ENCODE measurements at regions not wholly inside any gene's neighbourhood (a gene's known extent, or its start where the extent isn't known, plus 50 kb on each side); places are given as distances from the start of the nearest gene placed in this dataset.
"Not testable (repeated sequence)": the region's sequence is repeated elsewhere in the genome, so short reads cannot be mapped to it uniquely, and the experiment has no call there.

DNA sequence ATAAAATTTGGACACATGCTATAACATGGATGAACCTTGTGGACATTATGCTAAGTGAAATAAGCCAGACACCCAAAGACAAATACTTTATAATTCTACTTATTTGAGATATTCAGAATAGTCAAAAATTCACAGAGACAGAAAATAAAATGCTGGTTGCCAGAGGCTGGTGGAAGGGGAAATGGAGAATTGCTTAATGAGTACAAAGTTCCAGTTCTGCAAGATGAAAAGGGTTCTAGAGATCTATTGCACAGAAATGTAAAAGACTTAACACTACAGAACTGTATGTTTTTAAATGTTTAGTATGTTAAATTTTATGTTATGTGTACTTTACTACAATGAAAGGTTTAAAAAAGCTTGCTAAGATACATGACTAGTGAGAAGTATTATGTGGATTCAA, 344.8 kb downstream of the CNTN3 start:
- no peak for DNase-seq

DNA sequence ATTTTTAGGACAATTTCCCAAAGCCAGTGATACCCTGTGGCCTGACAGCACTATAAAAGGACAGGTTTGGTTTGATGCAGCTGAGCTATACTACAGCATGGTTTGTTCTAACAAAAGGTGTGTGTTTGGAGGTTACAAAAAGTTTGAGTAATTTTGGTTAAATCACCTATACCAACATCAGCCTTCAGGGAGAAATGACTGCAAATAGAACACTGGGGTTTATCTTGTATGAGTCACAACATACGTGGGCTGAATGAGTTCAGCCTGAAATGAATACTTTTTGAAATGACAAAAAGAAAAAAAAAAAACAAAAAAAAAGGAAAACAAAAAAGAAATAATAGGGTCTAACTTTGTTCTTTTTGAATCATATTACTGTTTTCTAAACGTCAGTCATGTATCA, 345.7 kb downstream of the CNTN3 start:
- peak; percentile 49 for DNase-seq

DNA sequence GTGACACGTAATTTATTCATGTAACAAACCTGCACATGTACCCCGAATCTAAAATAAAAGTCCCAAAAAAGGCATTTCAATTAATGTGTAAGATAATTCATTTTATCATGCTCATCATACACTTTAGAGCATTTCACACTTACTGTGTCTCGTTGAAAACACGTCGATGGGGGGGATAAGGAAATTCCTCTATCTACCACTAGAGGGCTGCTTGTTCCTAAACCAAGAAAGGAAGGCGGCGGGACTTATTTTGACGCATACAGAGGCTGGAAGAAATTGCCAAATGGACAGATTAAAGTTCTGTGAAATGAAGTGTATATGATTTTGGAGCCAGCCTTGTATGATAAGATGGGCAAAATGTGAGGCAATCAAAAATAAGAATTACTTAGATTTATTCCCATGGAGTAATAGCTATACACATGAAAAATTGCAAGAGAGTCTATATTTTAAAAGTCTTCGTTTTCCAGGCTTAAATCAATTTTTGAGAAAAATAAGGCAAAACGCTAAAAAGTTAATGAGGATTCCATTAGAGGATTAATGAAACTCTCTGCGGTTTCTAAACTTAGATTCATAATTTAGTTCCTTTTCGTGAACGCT, 346.8 kb downstream of the CNTN3 start:
- DNase-seq, result peak; percentile 53

DNA sequence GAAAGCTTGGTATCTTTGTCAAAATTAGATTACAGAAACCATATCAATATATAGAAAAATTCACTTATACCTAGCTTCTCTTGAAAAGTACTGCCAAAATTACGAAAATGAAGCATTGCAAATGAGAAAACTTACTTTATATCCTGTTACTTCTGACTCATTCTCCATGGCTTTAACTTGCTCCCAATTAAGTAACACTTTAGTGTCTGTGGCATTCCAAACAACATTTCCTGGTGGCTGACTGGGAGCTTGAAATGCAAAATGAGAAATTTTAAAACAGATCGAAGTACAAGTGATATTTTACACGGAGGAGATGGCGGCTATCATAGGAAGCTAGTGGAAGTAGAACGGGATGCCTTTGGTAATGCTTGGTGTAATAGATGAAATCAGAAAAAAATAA, 347.3 kb downstream of the CNTN3 start:
- DNase-seq, result peak; percentile 53

DNA sequence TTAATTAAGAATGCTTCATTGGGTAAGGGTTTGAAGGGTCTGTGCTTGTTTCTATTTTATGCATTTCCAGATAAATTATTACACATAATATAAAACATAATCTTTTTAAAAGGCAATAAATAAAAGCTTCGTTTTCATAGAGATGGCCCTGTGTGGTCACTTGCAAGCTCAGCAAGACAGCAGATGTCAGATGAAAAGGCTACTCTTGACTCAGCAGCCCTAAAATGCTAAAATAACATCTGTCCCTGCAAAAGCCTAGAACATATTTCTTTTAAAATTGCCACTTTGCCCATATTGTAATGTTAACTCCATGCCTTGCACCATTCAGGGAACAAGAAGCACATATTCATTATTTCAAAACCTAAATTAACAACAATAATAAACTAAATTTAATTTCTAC, 349.4 kb downstream of the CNTN3 start:
- DNase-seq, result no peak

DNA sequence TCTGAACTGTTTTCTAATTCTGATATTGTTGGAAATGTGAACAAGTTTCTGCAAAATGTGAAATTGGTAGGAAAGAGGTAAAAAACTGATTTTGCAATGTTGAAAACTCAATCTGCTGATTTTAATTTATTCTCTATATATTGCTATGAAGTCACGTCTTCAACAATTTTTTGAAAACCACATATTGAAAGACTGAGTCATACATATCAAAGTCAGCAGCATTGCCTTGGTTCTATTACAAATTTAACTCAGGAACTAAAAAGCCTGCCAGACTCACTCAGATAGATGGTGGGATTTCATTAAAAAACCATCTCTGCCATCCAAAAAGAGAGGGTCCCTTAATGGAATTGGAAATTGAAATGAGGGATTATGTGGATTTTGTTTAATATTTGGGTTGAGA, 351.4 kb downstream of the CNTN3 start:
- DNase-seq, result peak; percentile 63

DNA sequence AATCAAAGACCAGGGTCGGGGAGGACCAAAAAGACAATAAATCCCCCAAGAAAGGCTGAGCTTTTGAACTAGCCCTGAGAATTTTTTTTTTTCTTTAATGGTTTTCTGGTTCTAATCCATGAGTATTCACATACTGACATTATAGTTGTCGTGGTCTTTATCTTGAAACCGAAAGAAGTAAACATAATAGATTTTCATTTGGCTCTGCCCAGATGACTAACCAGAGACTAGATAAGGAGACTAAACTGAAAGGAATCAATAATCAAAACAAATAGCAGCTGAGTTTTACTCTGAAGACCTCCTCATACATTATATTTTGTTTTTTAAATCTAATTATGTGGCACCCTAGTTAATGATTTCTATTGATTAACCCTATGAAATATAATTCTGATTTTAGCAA, 381.4 kb downstream of the CNTN3 start:
- DNase-seq, result no peak

DNA sequence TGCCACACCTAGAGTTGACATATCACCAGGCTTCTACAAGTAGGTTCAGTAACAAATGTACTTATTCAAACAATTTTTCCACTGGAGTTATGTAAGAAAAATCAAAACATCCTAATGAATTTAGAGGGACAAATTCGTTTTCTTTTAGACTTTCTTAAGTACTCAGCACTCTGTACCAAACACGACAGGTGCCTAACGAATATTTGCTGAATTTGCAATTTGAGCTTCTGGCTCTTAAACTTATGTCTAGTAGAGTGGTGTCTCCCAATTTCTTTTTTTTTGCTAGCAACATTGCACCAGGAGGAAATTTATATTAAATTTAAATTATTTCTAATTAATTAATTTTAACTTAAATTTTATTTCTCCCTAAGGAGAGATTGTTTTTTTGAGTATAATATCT, 397.0 kb downstream of the CNTN3 start:
- DNase-seq, result no peak

DNA sequence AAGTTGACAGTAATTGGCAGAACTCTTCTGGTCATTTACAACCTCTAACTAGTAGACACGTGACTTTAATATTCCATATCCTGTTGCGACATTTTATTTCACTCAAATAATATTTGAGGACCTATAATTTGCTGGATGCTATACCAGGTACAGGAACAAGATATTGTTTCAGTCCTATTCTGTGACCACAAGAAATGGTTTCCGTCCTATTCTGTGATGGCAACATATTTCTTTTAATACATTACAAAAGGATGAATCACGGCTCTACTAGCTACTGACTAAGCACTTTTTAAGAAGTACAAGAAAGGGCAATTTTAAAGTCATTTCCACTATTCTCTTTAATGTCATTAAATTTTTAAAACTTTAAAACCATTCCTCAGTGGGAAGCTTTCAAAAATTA, 400.2 kb downstream of the CNTN3 start:
- DNase-seq, result peak; percentile 63

DNA sequence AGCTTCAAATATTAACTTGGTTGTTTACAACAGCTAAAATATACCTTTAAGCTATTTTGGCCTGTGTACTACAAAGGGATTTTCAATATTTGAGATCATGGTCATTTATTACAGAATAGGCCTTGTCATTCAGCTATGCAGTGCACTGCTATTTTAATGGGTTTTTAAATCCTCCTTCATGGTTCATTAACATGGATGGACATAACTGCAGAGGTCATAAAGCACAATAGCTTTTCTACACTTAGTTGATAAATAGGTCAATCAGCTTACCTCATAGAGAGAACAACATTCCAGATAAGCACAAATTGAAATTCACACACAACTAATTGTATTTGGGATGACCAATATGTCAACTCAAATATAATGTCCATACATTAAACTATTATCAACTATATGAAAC, 403.7 kb downstream of the CNTN3 start:
- DNase-seq, result no peak

DNA sequence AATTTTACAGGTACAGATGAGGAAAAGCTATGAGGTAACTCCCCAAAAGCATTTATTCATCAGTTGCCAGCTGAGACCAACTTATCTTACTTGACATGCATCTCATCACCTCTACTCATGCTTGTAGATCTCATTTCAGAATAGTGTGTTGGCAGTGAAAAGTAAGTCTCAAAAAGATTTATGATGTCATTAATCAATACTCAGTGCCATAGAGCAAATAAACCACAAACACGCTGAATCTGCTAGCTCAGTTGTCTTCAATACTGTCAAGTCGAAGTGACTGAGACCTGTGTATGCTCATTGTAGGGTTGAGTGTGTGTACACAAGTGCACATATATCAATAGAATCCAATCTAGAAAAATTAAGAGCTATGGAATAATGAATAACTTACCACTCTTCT, 413.5 kb downstream of the CNTN3 start:
- no peak for DNase-seq

DNA sequence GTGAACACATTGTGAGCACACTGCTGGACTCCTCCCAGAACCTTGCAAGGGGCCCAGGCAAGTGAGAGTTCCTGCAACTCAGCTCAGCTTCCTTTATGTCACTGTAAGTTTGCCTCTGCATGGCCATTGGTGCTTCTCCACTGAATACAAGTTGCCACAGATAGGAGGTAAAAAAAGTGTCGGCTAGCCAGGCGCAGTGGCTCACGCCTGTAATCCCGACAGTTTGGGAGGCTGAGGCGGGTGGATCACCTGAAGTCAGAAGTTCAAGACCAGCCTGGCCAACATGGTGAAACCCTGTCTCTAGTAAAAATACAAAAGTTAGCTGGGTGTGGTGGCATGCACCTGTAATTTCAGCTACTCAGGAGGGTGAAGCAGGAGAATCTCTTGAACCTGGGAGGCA, 435.8 kb downstream of the CNTN3 start:
- not testable (repeated sequence) for DNase-seq

DNA sequence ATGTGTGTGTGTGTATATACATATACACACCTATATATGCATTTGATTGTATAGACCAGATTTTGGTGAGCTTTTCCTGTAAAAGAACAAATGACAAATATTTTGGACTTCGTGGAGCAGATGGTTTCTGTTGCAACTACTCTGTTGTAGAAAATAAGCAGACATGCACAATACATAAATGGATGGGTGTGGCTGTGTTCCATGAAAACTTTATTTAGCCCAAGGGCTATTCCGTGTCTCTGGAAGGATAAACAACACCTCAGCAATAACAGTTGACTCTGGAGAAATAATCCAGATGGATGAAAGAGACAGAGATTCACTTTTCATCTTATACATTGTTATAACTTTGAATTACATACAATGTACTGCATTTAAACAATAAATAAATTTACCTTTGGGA, 441.4 kb downstream of the CNTN3 start:
- no peak for DNase-seq

DNA sequence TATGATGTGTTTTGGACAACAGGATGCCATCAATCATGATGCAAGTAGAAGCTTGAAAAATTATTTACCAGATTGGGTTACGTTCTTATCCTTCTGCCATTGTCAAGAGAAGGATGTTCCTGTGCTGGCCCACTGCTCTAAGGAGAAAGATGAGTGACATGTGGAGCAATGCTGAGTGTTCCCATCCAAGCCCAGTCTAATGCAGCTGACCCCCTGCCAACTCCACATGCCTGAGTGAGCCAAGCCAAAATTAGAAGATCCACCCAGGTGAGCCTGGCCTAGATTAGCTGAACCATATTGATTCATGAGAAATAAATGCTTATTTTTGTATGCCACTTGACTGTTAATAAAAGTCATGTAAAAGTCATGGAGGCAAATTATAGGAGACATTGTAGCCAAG, 446.5 kb downstream of the CNTN3 start:
- DNase-seq, result no peak

DNA sequence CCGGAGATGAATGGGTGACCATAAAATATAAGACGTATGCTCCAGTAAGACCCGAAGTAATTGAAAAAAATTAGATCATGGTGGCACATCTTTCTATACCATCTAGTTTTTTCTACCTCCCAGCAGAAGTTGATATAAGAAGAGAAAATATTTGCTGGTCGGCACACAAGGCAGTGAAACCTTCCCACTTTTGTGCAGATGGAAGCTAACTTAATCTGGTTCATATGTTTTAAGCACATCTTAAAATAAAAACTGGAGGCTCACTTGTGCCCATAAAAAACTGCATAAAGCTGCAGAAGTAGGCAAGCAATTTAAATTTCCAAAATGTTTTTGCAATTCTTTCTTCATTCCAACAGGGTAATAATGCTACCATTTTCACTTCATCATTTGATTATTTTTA, 449.2 kb downstream of the CNTN3 start:
- DNase-seq, result no peak

DNA sequence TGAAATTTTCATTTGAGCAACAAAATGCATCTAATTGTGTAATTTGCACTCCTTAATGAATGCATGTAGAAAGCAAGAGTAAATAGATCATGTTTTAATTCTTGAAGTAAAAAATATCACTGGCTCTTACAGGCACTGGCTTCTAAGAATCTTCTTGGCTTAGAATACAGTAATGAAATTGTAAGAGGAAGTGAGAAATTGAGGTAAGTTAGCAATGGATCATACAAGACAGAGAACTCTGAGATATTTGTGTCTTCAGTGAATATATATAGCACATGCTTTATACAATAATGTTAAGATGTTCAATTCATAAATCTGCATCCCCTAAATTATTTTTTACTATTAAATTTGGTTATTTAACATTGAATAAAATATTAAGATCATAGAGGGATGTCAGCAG, 465.0 kb downstream of the CNTN3 start:
- DNase-seq, result no peak

DNA sequence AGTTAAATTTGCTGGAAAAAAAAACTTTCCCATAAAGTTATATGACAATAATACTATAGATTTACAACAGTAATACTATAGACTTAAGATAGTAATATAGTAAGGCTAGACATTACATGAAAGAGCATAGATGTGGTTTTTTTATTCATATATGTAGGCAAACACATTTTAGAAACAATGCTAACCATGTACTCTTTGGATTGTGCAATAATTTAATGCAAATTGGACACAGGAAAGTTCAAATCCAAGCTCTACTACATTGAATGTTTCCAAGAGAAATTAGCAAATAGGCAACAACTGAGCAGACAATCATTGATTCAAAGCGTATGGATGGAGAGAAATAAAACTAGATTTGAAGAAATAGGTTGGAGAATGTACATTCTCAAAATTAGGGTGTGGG, 469.2 kb downstream of the CNTN3 start:
- no peak for DNase-seq

DNA sequence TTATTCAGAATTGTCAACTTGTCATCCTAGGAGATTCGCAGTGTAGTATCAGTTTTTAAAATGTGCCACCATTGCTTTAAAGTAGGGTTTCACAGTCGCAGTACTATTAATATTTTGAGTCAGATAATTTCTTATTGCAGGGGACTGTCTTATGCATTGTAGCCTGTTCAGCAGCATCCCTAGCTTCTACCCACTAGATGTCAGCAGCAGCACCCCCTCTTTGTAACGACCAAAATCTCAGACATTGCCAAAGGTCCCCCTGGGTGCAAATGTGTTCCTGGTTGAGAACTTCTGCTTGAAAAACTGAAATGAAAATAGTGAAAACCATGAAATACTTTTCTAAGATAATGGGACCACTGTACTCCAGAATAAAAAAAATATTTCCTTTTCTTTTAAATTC, 474.8 kb downstream of the CNTN3 start:
- peak; percentile 18 for DNase-seq

DNA sequence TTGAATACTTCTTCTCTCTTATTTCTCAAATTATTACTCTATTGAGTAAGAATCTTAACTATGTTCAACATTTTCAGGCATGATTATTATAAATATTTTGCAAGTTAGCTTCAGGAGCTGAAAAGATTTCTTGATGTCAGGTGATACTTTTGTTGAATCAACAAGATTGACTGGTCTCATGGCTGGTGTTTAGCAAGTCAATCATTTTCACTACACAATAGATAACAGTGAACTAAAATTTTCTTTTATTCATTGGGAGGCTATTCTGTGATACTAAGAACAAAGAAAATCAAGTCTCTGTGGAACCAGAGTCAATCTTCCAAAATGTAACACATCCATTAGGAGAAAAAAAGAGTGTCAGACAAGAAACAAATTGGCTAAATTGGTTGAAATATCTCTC, 476.7 kb downstream of the CNTN3 start:
- no peak for DNase-seq

DNA sequence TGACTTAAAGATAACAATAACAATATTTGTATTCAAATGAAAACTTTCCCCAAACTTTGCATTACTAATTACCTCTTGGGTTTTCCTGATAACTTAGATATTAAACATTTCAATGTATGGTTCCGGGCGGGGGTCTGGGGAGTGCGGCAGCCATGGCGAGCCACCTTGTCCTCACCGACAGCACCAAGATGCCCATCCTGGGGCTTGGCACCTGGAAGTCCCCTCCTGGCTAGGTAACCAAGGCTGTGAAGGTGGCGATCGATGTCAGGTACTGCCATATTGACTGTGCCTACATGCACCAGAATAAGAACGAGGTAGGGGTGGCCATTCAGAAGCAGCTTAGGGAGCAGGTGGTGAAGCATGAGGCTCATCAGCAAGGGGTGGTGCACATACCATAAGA, 478.7 kb downstream of the CNTN3 start:
- DNase-seq, result no peak

DNA sequence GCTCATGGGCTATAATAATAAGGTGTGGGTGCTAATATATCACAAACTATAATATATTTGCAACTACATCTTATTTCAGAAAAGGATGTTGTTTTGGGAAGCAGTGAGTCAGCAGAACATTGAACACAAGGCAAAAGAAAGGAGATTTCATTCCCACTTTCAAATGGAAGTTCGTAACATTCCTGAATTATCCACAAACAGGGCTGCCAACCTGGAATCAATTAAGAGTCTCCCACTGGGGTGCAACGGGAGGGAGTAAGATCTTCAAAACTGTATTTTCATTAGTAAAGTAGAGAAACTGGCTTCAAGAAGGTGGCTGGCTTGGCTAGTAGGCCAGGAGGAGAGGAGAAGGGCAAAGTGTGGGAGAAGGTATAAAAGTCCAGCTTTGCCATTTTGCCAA, 479.6 kb downstream of the CNTN3 start:
- peak; percentile 56 for DNase-seq

DNA sequence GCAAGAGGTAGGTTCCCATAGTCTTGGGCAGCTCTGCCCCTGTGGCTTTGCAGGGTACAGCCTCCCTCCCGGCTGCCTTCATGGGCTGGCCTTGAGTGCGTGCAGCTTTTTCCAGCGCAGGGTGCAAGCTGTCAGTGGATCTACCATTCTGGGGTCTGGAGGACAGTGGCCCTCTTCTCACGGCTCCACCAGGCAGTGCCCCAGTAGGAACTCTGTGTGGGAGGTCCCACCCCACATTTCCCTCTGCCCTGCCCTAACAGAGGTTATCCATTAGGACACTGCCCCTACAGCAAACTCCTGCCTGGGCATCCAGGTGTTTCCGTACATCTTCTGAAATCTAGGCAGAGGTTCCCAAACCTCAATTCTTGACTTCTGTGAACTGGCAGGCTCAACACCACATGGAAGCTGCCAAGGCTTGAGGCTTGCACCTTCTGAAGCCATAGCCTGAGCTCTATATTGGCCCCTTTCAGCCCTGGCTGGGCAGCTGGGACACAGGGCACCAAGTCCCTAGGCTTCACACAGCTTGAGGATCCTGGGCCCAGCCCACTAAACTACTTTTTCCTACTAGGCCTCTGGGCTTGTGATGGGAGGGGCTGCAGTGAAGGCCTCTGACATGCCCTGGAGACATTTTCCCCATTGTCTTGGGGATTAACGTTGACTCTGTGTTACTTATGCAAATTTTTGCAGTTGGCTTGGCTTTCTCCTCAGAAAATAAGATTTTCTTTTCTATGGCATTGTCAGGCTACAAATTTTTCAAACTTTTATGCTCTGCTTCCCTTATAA, 482.7 kb downstream of the CNTN3 start:
- DNase-seq, result not testable (repeated sequence)

DNA sequence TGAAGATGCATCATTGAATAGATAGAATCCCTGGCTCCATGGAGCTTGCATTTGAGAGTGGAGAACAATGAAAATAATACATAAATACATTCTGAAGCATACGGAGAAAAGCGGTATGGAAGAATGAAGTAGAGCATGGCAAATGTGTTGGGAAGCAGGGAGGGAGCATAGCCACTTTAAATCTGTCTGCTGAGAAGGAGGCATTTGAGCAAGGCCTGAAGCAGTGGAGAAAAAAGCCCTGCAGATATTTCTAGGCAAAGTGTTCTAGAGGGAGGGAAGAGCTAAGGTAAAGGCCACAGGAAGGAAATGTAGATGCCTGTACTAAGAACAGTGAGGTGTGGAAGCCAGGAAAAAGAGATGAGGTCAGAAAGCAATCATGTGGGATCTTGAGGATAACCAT, 484.8 kb downstream of the CNTN3 start:
- DNase-seq, result no peak

DNA sequence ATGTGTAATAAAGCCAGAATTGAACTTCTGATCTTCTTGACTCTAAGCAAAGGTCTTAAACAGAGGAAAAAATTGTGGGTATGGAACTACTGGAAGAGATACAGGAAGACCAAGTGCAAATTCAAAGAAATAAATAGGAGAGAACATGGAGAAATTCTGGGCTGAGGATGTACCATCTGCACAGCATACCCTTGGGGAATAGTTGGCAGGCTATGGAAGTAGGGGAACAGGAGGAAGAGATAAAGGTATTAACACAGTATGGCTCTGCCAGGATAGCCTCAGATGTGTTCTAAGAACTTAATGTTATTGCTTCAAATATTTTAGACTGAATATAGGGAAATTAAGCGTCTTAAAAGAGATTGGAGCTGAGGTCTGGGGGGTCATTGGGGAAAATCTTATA, 485.4 kb downstream of the CNTN3 start:
- DNase-seq, result no peak

DNA sequence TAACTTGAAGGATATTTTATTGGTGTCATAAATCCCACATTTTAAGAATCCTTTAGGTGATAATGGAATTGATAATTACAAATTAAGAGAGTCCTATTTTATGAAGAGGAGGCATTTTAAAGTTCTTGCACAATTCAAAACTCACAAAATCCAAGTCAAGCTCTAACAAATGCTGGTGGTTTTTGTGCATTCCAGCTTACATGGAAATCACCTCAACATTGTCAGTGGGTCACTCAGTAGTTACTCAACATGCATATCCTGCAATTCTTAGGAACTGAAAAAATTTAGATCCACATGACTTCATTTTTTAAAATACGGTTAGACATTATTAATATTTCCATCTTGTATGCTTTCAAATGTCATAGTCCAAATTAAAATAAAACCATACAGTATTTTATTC, 487.2 kb downstream of the CNTN3 start:
- peak; percentile 4 for DNase-seq
